ENCODE measurements at regions not wholly inside any gene's neighbourhood (a gene's known extent, or its start where the extent isn't known, plus 50 kb on each side); places are given as distances from the start of the nearest gene placed in this dataset.

DNA sequence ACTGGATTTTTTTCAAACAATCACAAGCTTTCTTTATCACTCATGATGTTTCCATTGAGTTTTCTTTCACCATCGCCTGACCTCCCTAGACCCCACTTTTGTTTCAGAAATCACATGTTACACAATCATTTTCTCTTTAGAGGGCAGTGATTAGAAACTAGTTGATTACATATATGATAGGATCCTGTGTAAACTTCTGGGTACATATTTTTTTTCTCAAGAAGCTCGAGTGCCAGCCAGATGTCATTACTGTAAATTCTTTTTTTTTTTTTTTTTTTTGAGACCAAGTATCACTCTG is 62.4 kb upstream of the PSMA6 start:
- Histone ChIP-seq H3K36me3 (replicated peaks; ENCODE audit: insufficient read depth, low read length) (no peaks in the 10 kb centered on the region), H3K4me2 (ENCODE audit: low read depth, low read length) (no peak overlapping the region), H3K9me3 (replicated peaks; ENCODE audit: insufficient read depth, low read length) (no peaks in the 10 kb centered on the region), H3K4me1 (ENCODE audit: low read length) (no peaks in the 10 kb centered on the region), H3K4me3 (ENCODE audit: low read length) (no peak overlapping the region), H3K79me2 (ENCODE audit: low read length) (no peaks in the 10 kb centered on the region), H2AFZ (ENCODE audit: low read length) (no peak overlapping the region), H4K20me1 (ENCODE audit: insufficient read depth, low read length) (no peaks in the 10 kb centered on the region), H3K9me2 (replicated peaks; ENCODE audit: insufficient read depth, low read length) (no peaks in the 10 kb centered on the region), H3F3A (ENCODE audit: insufficient read depth, low read length) (no peaks in the 10 kb centered on the region), H3K9ac (ENCODE audit: low read length) (no peak overlapping the region), H3K27ac (ENCODE audit: low read length) (no peak overlapping the region), H3K27me3 (replicated peaks; ENCODE audit: insufficient read depth, low read length) (no peaks in the 10 kb centered on the region)
- TF ChIP-seq EZH2phosphoT487 (IDR thresholded peaks at IDR 0.05; ENCODE audit: low read length) (no peak), EZH2 (optimal IDR thresholded peaks at IDR 0.05; ENCODE audit: low read depth, low read length) (no peak)
- TF ChIP-seq, protein P1, sequence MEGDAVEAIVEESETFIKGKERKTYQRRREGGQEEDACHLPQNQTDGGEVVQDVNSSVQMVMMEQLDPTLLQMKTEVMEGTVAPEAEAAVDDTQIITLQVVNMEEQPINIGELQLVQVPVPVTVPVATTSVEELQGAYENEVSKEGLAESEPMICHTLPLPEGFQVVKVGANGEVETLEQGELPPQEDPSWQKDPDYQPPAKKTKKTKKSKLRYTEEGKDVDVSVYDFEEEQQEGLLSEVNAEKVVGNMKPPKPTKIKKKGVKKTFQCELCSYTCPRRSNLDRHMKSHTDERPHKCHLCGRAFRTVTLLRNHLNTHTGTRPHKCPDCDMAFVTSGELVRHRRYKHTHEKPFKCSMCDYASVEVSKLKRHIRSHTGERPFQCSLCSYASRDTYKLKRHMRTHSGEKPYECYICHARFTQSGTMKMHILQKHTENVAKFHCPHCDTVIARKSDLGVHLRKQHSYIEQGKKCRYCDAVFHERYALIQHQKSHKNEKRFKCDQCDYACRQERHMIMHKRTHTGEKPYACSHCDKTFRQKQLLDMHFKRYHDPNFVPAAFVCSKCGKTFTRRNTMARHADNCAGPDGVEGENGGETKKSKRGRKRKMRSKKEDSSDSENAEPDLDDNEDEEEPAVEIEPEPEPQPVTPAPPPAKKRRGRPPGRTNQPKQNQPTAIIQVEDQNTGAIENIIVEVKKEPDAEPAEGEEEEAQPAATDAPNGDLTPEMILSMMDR (IDR thresholded peaks at IDR 0.05; ENCODE audit: low read length), result no peak
- DNase-seq, result no peak

DNA sequence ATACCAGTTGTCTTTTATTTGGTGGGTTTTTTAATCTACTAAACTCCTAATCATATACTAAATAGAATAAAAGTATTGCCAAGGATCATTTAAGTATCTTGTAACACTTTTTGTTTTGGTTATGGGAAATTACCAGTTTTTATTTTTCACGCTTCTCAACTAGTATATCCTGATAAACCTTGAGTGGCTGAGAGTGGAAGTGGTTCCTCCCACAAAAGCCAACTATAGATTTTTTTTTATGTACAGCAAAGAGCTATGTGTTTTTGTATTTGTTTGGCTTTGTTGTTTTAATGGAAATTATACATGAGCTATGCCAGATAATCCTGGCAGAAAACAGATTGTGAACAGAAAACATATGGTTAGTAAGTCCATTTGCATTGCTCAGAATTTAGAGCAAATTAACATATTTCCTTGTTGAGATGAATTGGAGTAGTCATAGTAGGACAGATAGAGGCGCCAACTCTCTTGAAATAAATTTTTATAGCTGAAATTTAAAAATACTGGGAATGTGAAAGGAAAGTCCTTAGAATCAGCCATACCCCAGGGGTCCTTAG is 60.9 kb upstream of the PSMA6 start:
- H3K79me2 ChIP-seq (ENCODE audit: low read length), result no peaks in the 10 kb centered on the region
- no peaks in the 10 kb centered on the region for H3K4me1 ChIP-seq (ENCODE audit: low read length)
- no peaks in the 10 kb centered on the region for H4K20me1 ChIP-seq (ENCODE audit: insufficient read depth, low read length)

DNA sequence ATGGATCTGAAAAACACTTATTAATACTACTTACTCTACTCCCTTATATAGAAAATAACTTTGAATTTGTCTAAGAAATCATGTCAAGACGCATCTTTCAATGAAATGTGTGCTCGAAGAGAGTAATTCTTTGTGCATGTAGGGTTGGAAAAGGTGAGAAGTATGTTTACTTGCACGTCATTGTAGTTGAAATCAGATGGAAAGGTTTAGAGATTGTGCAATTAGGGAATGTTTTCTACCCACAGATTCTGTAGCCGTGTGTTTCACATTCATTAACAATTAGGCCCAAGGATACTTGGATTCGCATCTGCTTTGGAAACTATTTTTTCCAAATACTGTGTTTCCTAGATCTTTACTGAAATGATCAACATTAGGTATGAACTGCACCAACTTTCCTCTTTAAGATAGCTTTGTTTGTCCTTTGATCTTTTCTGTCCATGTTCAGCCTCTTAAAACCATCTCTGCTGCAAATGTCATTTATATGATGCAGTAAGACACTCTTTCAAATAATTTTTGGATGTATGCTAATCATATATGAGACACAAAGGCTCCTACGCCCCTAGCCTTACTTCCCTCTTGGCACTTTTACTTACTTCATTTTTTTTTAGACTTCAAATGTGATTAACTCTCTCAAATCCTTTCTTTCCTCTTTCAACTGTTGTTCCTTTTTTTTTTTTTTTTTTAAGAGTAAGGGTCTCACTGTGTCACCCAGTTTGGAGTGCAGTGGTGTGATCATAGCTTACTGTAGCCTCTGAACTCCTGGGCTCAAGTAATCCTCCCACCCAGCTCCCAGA is 58.0 kb upstream of the PSMA6 start:
- Histone ChIP-seq H3K4me2 (ENCODE audit: low read depth, low read length) (no peak overlapping the region), H4K20me1 (ENCODE audit: insufficient read depth, low read length) (no peaks in the 10 kb centered on the region), H3F3A (ENCODE audit: insufficient read depth, low read length) (no peaks in the 10 kb centered on the region), H2AFZ (ENCODE audit: low read length) (no peak overlapping the region), H3K4me1 (ENCODE audit: low read length) (no peaks in the 10 kb centered on the region), H3K9ac (ENCODE audit: low read length) (no peak overlapping the region), H3K79me2 (ENCODE audit: low read length) (no peaks in the 10 kb centered on the region), H3K9me3 (replicated peaks; ENCODE audit: insufficient read depth, low read length) (no peaks in the 10 kb centered on the region), H3K27ac (ENCODE audit: low read length) (no peak overlapping the region), H3K9me2 (replicated peaks; ENCODE audit: insufficient read depth, low read length) (no peaks in the 10 kb centered on the region), H3K36me3 (replicated peaks; ENCODE audit: insufficient read depth, low read length) (no peaks in the 10 kb centered on the region), H3K4me3 (ENCODE audit: low read length) (no peak overlapping the region), H3K27me3 (replicated peaks; ENCODE audit: insufficient read depth, low read length) (no peaks in the 10 kb centered on the region)
- DNase-seq, result no peak
- TF ChIP-seq EZH2 (optimal IDR thresholded peaks at IDR 0.05; ENCODE audit: low read depth, low read length) (no peak), EZH2phosphoT487 (IDR thresholded peaks at IDR 0.05; ENCODE audit: low read length) (no peak)
- TF ChIP-seq, protein P1 (IDR thresholded peaks at IDR 0.05; ENCODE audit: low read length), result no peak

More for the DNA sequence above, 60.9 kb upstream of the PSMA6 start:
- Histone ChIP-seq H3K36me3 (replicated peaks; ENCODE audit: insufficient read depth, low read length) (no peaks in the 10 kb centered on the region), H3K4me3 (ENCODE audit: low read length) (no peak overlapping the region), H3F3A (ENCODE audit: insufficient read depth, low read length) (no peaks in the 10 kb centered on the region), H3K4me2 (ENCODE audit: low read depth, low read length) (no peak overlapping the region), H2AFZ (ENCODE audit: low read length) (no peak overlapping the region), H3K27ac (ENCODE audit: low read length) (no peak overlapping the region), H3K27me3 (replicated peaks; ENCODE audit: insufficient read depth, low read length) (no peaks in the 10 kb centered on the region), H3K9me3 (replicated peaks; ENCODE audit: insufficient read depth, low read length) (no peaks in the 10 kb centered on the region), H3K9me2 (replicated peaks; ENCODE audit: insufficient read depth, low read length) (no peaks in the 10 kb centered on the region), H3K9ac (ENCODE audit: low read length) (no peak overlapping the region)
- TF ChIP-seq, protein P1 (IDR thresholded peaks at IDR 0.05; ENCODE audit: low read length), result no peak
- TF ChIP-seq EZH2 (optimal IDR thresholded peaks at IDR 0.05; ENCODE audit: low read depth, low read length) (no peak), EZH2phosphoT487 (IDR thresholded peaks at IDR 0.05; ENCODE audit: low read length) (no peak)
- no peak for DNase-seq

Data from MM.1S (cell line).